Ureter (tissue), 1 donor: ENCODE measurements at regions not wholly inside any gene's neighbourhood (a gene's known extent, or its start where the extent isn't known, plus 50 kb on each side); places are given as distances from the start of the nearest gene placed in this dataset.

Experiments used
- DNase-seq: peaks from one replicate; pipeline ENCODE4 v3.0.0-alpha.2; 2020; ENCODE audit warnings: low spot score
- donor health status: DM: yes; HTN: yes; CAD: no.

GRCh38 chr1:234759888-234760287 lies 149.9 kb upstream of the IRF2BP2 start:
- no peak for DNase-seq

- no peak for DNase-seq
Measured at GRCh38 chr1:234758851-234759250, 148.9 kb upstream of the IRF2BP2 start.

- DNase-seq: no peak
Measured at GRCh38 chr1:234756857-234757256, 146.9 kb upstream of the IRF2BP2 start.

- no peak for DNase-seq
Measured at GRCh38 chr1:234756066-234756774, 146.2 kb upstream of the IRF2BP2 start.

- peak; percentile 87 for DNase-seq
Measured at GRCh38 chr1:234755449-234755863, 145.5 kb upstream of the IRF2BP2 start.

GRCh38 chr1:234753979-234754378 lies 144.0 kb upstream of the IRF2BP2 start:
- no peak for DNase-seq

- no peak for DNase-seq
Measured at GRCh38 chr1:234752927-234753326, 142.9 kb upstream of the IRF2BP2 start.

GRCh38 chr1:234751678-234752077 lies 141.7 kb upstream of the IRF2BP2 start:
- no peak for DNase-seq

GRCh38 chr1:234750922-234751627 lies 141.1 kb upstream of the IRF2BP2 start:
- no peak for DNase-seq

- no peak for DNase-seq
Measured at GRCh38 chr1:234748713-234749112, 138.7 kb upstream of the IRF2BP2 start.

- no peak for DNase-seq
Measured at GRCh38 chr1:234748066-234748465, 138.1 kb upstream of the IRF2BP2 start.

- DNase-seq: no peak
Measured at GRCh38 chr1:234746798-234747196, 136.8 kb upstream of the IRF2BP2 start.

- no peak for DNase-seq
Measured at GRCh38 chr1:234745844-234746797, 136.1 kb upstream of the IRF2BP2 start.

GRCh38 chr1:234745276-234745675 lies 135.3 kb upstream of the IRF2BP2 start:
- DNase-seq: no peak

GRCh38 chr1:234743791-234744611 lies 134.0 kb upstream of the IRF2BP2 start:
- DNase-seq: no peak

- no peak for DNase-seq
Measured at GRCh38 chr1:234742622-234743021, 132.6 kb upstream of the IRF2BP2 start.

GRCh38 chr1:234737967-234738314 lies 128.0 kb upstream of the IRF2BP2 start:
- no peak for DNase-seq

- no peak for DNase-seq
Measured at GRCh38 chr1:234735916-234736315, 125.9 kb upstream of the IRF2BP2 start.

GRCh38 chr1:234735476-234735875 lies 125.5 kb upstream of the IRF2BP2 start:
- DNase-seq: no peak

- DNase-seq: no peak
Measured at GRCh38 chr1:234734869-234735268, 124.9 kb upstream of the IRF2BP2 start.

GRCh38 chr1:234734412-234734835 lies 124.4 kb upstream of the IRF2BP2 start:
- DNase-seq: no peak
